ENCODE measurements at regions not wholly inside any gene's neighbourhood (a gene's known extent, or its start where the extent isn't known, plus 50 kb on each side); places are given as distances from the start of the nearest gene placed in this dataset.
A peak's percentile ranks its signal among the peaks of the same experiment; 100 is the strongest.

DNA sequence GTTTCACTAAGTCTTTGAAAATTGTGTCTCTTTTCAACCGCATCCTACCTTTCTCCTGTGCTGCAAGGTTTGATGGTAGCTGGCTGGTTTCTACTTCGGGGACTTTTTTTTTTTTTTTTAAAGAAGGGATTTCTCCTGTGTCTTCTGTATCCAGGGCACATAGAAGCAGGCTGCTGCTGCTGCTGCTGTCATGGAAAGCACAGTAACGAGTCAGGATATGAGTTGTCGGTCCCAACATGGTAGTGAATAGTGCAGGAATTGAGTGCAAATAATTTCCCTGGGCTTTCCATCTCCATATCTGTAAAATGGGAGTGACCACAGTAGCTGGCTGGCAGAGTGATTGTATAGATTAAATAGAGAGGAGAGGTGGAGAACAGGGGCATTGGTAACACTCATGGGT lies 118.3 kb upstream of the NAV2 start:
- Histone ChIP-seq H3K36me3 (no peaks in the 10 kb centered on the region), H3K27me3 (no peaks in the 10 kb centered on the region), H3K27ac (peak overlapping the region in 1 of 4 donors; percentile 87), H3K4me3 (no peak overlapping the region), H3K4me1 (peaks cover 0 to 25% (median 23%) of the 10 kb centered on the region in 4 donors), H3K9me3 (no peaks in the 10 kb centered on the region)
- WGBS, 2 donors: 90 to 91% methylated on average over 4 of the region's 4 CpGs
- TF ChIP-seq CTCF (IDR thresholded peaks at IDR 0.05): no peak
- no peak for TF ChIP-seq POLR2A (IDR thresholded peaks at IDR 0.05)
- no peak for TF ChIP-seq EP300 (IDR thresholded peaks at IDR 0.05)
- no peak for TF ChIP-seq POLR2AphosphoS5 (IDR thresholded peaks at IDR 0.05)
- no peak for DNase-seq
- intact Hi-C loops (cut with DNase I): no loop called here

GRCh38 chr11:19592842-19593241 lies 119.8 kb upstream of the NAV2 start:
- 38 to 81% methylated on average over 2 of the region's 2 CpGs for WGBS, 2 donors
- intact Hi-C loops (cut with DNase I): no loop called here
- H3K4me1 ChIP-seq: peaks cover 0 to 24% (median 23%) of the 10 kb centered on the region in 4 donors
- DNase-seq: no peak
- TF ChIP-seq POLR2AphosphoS5 (IDR thresholded peaks at IDR 0.05) (no peak), CTCF (IDR thresholded peaks at IDR 0.05) (no peak), POLR2A (IDR thresholded peaks at IDR 0.05) (no peak), EP300 (IDR thresholded peaks at IDR 0.05) (no peak)
- H3K36me3 ChIP-seq: no peaks in the 10 kb centered on the region
- H3K4me3 ChIP-seq: no peak overlapping the region
- H3K27ac ChIP-seq: no peak overlapping the region
- H3K9me3 ChIP-seq: no peaks in the 10 kb centered on the region
- no peaks in the 10 kb centered on the region for H3K27me3 ChIP-seq

DNA sequence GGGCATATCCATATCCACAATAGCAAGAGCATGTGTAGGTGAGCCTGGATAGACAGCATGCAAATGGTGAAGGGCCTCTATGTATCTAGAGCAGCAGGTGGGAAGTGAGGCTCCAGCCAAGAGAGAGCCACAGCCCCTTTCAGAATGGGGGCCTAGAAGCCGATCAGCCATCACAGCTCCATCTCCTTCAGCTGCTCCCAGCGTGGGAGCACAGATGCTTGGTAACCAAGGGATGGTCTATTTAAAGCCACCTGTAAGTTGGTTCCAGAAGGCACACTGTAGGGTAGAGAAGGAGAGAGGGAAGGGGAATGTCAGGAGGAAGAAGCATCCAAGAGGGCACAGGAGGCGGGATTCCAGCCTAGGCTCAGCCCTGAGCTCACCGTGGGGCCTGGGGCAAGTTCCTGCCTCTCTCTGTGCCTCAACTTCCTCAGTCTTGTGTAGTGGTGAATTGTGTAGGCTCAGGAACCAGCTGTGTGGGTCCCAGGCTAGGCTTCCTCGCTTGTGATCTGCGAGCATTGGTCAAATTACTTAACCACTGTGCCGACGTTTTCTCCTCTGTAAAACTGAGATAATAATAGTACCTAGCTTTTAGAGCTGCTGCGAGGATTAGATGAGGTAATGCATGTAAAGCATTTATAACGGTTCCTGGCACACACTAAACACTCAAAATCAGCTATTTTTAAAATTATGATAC lies 122.9 kb upstream of the NAV2 start:
- Histone ChIP-seq H3K4me3 (no peak overlapping the region), H3K4me1 (peaks cover 0 to under 1% (median 0%) of the 10 kb centered on the region in 4 donors), H3K36me3 (no peaks in the 10 kb centered on the region), H3K27me3 (no peaks in the 10 kb centered on the region), H3K9me3 (no peaks in the 10 kb centered on the region), H3K27ac (no peak overlapping the region)
- TF ChIP-seq POLR2AphosphoS5 (IDR thresholded peaks at IDR 0.05) (no peak), CTCF (IDR thresholded peaks at IDR 0.05) (no peak), EP300 (IDR thresholded peaks at IDR 0.05) (no peak), POLR2A (IDR thresholded peaks at IDR 0.05) (no peak)
- no peak for DNase-seq
- intact Hi-C loops (cut with DNase I): no loop called here
- WGBS, 2 donors: 86 to 91% methylated on average over 10 of the region's 10 CpGs

GRCh38 chr11:19587979-19588378 lies 124.7 kb upstream of the NAV2 start:
- Histone ChIP-seq H3K9me3 (no peaks in the 10 kb centered on the region), H3K4me1 (no peaks in the 10 kb centered on the region), H3K4me3 (no peak overlapping the region), H3K27ac (no peak overlapping the region), H3K27me3 (no peaks in the 10 kb centered on the region), H3K36me3 (no peaks in the 10 kb centered on the region)
- DNase-seq: no peak
- TF ChIP-seq EP300 (IDR thresholded peaks at IDR 0.05): no peak
- TF ChIP-seq POLR2A (IDR thresholded peaks at IDR 0.05): no peak
- no peak for TF ChIP-seq CTCF (IDR thresholded peaks at IDR 0.05)
- TF ChIP-seq POLR2AphosphoS5 (IDR thresholded peaks at IDR 0.05): no peak
- WGBS, 2 donors: 88 to 89% methylated on average over 1 of the region's 1 CpG
- intact Hi-C loops (cut with DNase I): no loop called here

GRCh38 chr11:19580646-19581045 lies 132.0 kb upstream of the NAV2 start:
- no peaks in the 10 kb centered on the region for H3K9me3 ChIP-seq
- WGBS, 2 donors: 91 to 100% methylated on average over 1 of the region's 1 CpG
- peaks cover 0 to 49% (median 44%) of the 10 kb centered on the region in 4 donors for H3K4me1 ChIP-seq
- TF ChIP-seq EP300 (IDR thresholded peaks at IDR 0.05) (no peak), POLR2AphosphoS5 (IDR thresholded peaks at IDR 0.05) (no peak), CTCF (IDR thresholded peaks at IDR 0.05) (no peak), POLR2A (IDR thresholded peaks at IDR 0.05) (no peak)
- H3K27ac ChIP-seq: peak overlapping the region in 3 of 4 donors; percentile 92 to 94 (median 93)
- DNase-seq: no peak
- intact Hi-C loops (cut with DNase I): no loop called here
- no peaks in the 10 kb centered on the region for H3K27me3 ChIP-seq
- H3K36me3 ChIP-seq: no peaks in the 10 kb centered on the region
- no peak overlapping the region for H3K4me3 ChIP-seq
